ENCODE measurements at regions not wholly inside any gene's neighbourhood (a gene's known extent, or its start where the extent isn't known, plus 50 kb on each side); places are given as distances from the start of the nearest gene placed in this dataset.

GRCh38 chr5:133863857-133864585 is 104.4 kb downstream of the C5orf15 start:
- TF ChIP-seq RAD21 (conservative IDR thresholded peaks at IDR 0.05) (no peak), CTCF (IDR thresholded peaks at IDR 0.05; ENCODE audit: poor library complexity, severe bottlenecking) (no peak), SMC3 (conservative IDR thresholded peaks at IDR 0.05; ENCODE audit: poor library complexity) (no peak), POLR2AphosphoS5 (IDR thresholded peaks at IDR 0.05) (no peak), TAF1 (IDR thresholded peaks at IDR 0.05; ENCODE audit: low read depth) (no peak)

Measured in neural cell (in vitro differentiated cells).